ENCODE measurements at regions not wholly inside any gene's neighbourhood (a gene's known extent, or its start where the extent isn't known, plus 50 kb on each side); places are given as distances from the start of the nearest gene placed in this dataset.

DNA sequence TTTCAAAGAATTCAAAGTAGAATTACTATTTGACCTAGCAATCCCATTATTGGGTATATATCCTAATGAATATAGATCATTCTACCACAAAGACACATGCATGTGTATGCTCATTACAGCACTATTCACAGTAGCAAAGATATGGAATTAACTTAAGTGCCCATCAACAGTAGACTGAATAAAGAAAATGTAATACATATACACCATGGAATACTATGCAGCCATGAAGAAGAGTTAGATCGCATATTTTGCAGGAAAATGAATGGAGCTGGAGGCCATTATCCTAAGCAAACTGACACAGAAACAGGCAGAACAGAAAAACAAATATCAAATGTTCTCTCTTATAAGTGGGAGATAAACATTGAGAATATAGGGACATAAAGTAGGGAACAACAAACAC is 519.2 kb upstream of the REG3G start:
- Mint-ChIP-seq H3K36me3 (ENCODE audit: low read depth) (peaks cover 4% of the 10 kb centered on the region), H3K27me3 (ENCODE audit: low read depth) (no peaks in the 10 kb centered on the region), H3K4me1 (no peaks in the 10 kb centered on the region), H3K4me3 (no peak overlapping the region), H3K9me3 (peaks cover 30% of the 10 kb centered on the region), H3K27ac (ENCODE audit: unreplicated experiment) (no peak overlapping the region)
- no peak for DNase-seq (ENCODE audit: low read depth, low spot score)
- no peak for TF ChIP-seq CTCF (conservative IDR thresholded peaks at IDR 0.05)

DNA sequence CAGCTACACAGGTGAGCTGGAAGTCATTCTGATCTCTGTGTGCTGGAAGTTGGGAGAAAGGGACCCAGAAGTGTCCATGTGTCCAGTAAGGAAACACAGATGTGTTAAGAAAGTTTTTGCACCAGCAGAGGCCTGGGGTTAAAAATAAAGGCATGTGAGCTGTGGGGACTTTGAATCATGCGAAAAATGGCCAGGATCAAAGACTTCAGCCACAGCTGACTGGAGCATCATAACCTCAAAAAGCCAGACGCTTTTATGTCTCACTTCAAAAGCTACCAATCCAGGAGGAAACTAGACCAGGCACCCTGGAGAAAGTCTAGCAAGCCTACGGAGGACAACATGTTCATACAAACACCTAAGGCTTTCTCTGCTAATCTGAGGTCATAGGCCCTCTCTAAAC is 503.6 kb upstream of the REG3G start:
- H3K9me3 Mint-ChIP-seq = no peaks in the 10 kb centered on the region
- no peak for TF ChIP-seq CTCF (conservative IDR thresholded peaks at IDR 0.05)
- no peaks in the 10 kb centered on the region for H3K36me3 Mint-ChIP-seq (ENCODE audit: low read depth)

DNA sequence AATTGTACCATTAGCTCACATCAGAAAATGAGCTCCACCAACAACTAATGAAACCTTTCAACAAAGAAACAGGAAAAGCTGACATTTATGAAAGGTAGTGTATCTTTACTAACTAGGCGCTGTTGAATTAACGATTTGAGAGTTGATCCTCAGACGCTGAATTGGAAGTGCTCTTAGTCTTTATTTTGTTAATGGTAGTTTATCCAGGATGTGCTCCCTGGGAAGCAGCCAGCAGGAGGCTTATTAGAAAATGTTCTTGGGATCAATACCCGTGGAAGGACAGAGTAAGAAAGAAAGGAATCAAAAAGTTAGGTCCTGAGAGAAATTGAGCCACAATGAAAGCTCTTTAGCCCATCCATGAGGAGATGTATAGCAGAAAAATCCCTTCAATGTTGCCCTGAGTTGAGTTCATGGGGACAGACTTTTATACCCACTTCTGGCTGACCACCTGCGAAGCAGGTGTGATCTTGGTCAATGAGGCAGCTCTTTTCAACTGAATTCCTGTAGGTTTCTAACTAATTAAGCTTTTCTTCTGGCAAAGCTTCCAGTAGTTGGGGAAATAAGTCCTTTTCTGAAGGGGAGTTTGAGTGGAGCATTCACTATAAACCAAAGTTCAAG is 492.6 kb upstream of the REG3G start:
- Mint-ChIP-seq H3K27me3 (ENCODE audit: low read depth) (no peaks in the 10 kb centered on the region), H3K4me3 (no peak overlapping the region), H3K27ac (ENCODE audit: unreplicated experiment) (no peak overlapping the region), H3K4me1 (peaks cover 10% of the 10 kb centered on the region), H3K9me3 (peaks cover 3% of the 10 kb centered on the region), H3K36me3 (ENCODE audit: low read depth) (no peaks in the 10 kb centered on the region)
- no peak for DNase-seq (ENCODE audit: low read depth, low spot score)
- no peak for TF ChIP-seq CTCF (conservative IDR thresholded peaks at IDR 0.05)

More for the DNA sequence above, 503.6 kb upstream of the REG3G start:
- Mint-ChIP-seq H3K4me1 (no peaks in the 10 kb centered on the region), H3K27ac (ENCODE audit: unreplicated experiment) (peak overlapping the region; percentile 88), H3K4me3 (no peak overlapping the region), H3K27me3 (ENCODE audit: low read depth) (no peaks in the 10 kb centered on the region)
- DNase-seq (ENCODE audit: low read depth, low spot score) = no peak

DNA sequence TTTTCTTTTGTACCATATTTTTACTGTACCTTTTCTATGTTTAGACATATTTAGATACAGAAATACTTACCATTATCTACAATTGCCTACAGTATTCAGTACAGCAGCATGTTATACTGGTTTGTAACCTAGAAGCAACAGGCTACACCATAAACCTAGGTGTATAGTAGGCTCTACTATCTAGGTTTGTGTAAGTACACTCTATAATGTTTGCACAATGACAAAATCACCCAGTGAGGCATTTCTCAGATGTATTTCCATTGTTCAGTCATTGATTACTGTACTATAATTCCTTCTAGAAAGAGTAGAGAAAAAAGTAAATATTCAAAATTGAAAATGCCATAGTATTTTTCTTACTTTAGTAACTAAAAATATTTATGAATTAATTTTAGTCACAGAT is 490.1 kb upstream of the REG3G start:
- Mint-ChIP-seq H3K4me1 (peaks cover 10% of the 10 kb centered on the region), H3K27me3 (ENCODE audit: low read depth) (no peaks in the 10 kb centered on the region), H3K27ac (ENCODE audit: unreplicated experiment) (no peak overlapping the region), H3K9me3 (peaks cover 3% of the 10 kb centered on the region), H3K36me3 (ENCODE audit: low read depth) (no peaks in the 10 kb centered on the region), H3K4me3 (no peak overlapping the region)
- no peak for DNase-seq (ENCODE audit: low read depth, low spot score)
- TF ChIP-seq CTCF (conservative IDR thresholded peaks at IDR 0.05) = no peak

GRCh38 chr2:78538322-78538721 is 487.2 kb upstream of the REG3G start:
- no peak for DNase-seq (ENCODE audit: low read depth, low spot score)
- no peaks in the 10 kb centered on the region for H3K27me3 Mint-ChIP-seq (ENCODE audit: low read depth)
- no peaks in the 10 kb centered on the region for H3K4me1 Mint-ChIP-seq
- no peak overlapping the region for H3K4me3 Mint-ChIP-seq
- H3K9me3 Mint-ChIP-seq = peaks cover 6% of the 10 kb centered on the region
- H3K27ac Mint-ChIP-seq (ENCODE audit: unreplicated experiment) = no peak overlapping the region
- TF ChIP-seq CTCF (conservative IDR thresholded peaks at IDR 0.05) = no peak
- H3K36me3 Mint-ChIP-seq (ENCODE audit: low read depth) = peaks cover 3% of the 10 kb centered on the region

All from neural crest cell (in vitro differentiated cells).